Right kidney (tissue), 1 donor: ENCODE measurements at regions not wholly inside any gene's neighbourhood (a gene's known extent, or its start where the extent isn't known, plus 50 kb on each side); places are given as distances from the start of the nearest gene placed in this dataset.
"Not testable (repeated sequence)": the region's sequence is repeated elsewhere in the genome, so short reads cannot be mapped to it uniquely, and the experiment has no call there.

ENCODE experiments used
- DNase-seq: peaks from one replicate; pipeline ENCODE4 v3.0.0-alpha.2; 2016

- DNase-seq, result no peak
These were observed 323.9 kb downstream of the NNT start for GRCh38 chr5:43926923-43927322.

DNA sequence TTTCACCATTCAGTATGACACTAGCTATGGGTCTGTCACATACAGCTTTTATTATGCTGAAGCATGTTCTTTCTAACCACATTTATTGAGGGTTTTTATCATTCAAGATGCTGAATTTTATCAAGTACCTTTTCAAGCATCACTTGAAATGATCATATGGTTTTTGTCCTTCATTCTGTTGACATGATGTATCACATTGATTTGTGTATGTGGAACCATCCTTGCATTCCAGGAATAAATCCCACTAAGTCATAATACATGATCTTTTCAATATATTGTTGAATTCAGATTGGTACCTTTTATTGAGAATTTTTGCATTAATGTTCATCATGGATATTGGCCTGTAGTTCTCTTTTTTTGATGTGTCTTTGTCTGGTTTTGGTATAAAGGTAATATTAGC is 317.4 kb downstream of the NNT start:
- no peak for DNase-seq

DNA sequence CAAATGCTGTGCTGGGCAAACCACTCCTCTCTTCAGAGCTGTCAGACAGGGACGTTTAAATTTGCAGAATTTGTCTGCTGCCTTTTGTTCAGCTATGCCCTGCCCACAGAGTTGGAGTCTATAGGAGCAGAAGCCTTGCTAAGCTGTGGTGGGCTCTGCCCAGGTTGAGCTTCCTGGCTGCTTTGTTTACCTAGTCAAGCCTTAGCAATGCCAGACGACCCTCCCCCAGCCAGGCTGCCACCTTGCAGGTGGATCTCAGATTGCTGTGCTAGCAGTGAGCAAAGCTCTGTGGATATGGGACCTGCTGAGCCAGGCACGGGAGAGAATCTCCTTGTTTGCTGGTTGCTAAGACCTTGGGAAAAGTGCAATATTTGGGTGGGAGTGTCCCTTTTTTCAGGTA is 314.9 kb downstream of the NNT start:
- DNase-seq, result no peak

GRCh38 chr5:43903129-43903528 is 300.1 kb downstream of the NNT start:
- DNase-seq, result no peak

- no peak for DNase-seq
These were observed 298.0 kb downstream of the NNT start for GRCh38 chr5:43900974-43901373.

- DNase-seq, result no peak
These were observed 292.9 kb downstream of the NNT start for GRCh38 chr5:43895876-43896275.

GRCh38 chr5:43893951-43894684 is 291.1 kb downstream of the NNT start:
- DNase-seq, result no peak

GRCh38 chr5:43891112-43891511 is 288.1 kb downstream of the NNT start:
- DNase-seq, result no peak

DNA sequence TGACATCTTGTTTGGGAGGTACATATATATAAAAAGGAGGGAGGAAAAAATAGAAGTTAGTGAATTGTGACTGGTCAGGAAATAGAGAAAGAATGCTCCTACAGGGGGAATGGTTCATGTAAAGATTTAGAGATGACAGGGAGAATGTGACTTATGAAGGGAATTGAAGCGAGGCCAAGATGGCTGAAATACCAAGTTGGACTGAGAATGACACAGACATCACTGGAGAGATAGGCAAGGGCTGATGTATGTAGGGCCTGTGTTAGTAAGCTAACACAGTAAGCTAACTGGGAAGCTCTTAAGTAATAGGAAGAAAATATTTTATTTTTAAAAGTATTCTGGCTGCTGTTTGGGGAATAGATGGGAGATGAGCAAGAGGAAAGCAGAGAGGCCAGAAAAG is 286.3 kb downstream of the NNT start:
- DNase-seq, result no peak

DNA sequence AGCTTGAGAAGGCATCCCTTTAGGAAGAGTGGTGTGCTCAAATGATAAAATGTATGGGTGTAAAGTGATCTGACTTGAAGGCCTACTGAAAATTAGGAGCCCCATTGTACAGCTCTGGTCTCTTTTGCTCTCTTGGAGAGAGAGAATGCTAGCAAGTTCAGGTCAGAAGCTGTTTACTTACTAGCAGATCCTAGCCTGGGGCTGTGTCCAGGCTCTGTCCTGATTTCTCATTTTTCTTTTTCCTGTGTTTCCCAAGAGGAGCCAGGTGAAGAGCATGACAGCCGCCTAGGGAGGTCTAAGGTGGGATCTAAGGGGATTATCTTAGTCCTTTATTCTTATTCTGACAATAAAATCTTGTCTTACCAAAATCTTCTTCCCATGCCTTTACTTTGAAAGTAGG is 272.8 kb downstream of the NNT start:
- no peak for DNase-seq

GRCh38 chr5:43874772-43875171 is 271.8 kb downstream of the NNT start:
- no peak for DNase-seq

- DNase-seq, result no peak
These were observed 270.8 kb downstream of the NNT start for GRCh38 chr5:43873791-43874190.

- no peak for DNase-seq
These were observed 256.3 kb downstream of the NNT start for GRCh38 chr5:43859309-43859708.

- DNase-seq, result no peak
These were observed 252.5 kb downstream of the NNT start for GRCh38 chr5:43855452-43855851.

GRCh38 chr5:43854697-43855292 is 251.8 kb downstream of the NNT start:
- no peak for DNase-seq

- no peak for DNase-seq
These were observed 249.3 kb downstream of the NNT start for GRCh38 chr5:43852279-43852678.

DNA sequence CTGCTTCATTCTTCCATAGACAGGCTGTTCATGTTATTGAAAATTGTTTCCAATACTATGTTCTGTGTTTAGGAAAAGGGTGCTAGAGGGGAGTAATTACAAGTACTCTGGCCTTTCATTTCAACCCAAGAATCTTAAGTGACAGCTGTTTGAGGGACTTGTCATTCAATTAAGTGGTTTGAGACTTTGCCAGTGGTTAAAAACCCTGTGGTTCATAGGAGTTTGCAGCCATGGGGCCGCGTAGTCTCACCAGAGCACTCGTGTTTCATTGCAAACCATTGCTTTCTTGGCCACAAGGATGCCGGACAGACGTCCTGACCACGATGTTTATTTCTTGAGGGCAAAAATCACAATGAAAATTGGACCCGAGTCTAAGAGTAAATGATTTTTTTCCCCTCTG is 248.8 kb downstream of the NNT start:
- no peak for DNase-seq

DNA sequence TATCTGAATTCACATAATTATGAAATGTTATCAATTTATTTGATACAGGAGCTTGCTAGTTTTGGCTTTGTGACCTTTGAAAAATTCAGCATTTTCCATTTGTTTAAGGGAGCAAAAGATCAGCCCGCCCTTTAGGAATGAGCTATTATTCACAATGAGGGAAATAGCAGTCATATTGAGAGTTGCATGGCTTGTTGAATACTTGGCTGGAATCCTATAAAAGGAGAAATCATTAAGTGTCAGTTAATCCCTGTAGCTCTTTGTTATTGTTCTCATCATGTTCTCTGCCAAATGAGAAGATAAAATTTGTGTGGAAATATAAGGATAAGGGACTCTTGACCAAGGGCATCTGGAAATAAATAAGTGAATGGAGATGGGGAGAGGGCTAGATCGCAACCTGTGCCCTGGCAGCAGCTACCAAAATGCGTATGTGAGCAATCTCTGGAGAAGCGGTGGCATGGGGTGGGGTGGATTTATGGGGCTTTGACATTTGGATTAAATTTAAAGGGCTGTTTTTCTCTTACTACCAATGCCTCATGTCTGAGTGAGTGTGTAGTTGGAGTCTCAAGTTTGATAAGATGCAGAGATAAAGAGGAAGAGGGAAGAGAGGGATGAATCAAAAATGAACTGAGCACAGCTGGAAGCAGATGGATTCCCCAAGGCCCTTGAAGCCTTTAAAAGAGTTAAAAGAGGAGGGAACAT is 237.6 kb downstream of the NNT start:
- peak; percentile 1 for DNase-seq

DNA sequence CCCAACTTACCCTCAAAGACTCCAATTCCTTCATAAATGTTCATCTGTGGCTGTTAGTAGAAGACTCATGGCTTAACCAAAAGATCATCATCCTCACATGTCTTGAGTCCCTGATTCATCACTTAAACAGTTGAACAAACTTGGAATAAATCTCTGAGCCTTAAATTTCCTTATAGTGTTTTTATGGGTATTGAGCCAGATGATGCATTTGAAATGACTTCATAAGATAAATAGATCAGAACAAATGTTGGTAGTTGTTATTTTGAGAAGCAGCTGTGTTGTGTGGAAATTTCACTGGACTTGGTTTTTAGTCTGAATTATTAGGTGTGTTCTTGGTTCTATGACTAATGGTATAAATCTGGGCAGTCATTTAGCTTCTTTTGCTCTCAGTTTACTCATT is 236.2 kb downstream of the NNT start:
- DNase-seq, result no peak

GRCh38 chr5:43837996-43838395 is 235.0 kb downstream of the NNT start:
- DNase-seq, result no peak

- no peak for DNase-seq
These were observed 234.1 kb downstream of the NNT start for GRCh38 chr5:43837091-43837490.

DNA sequence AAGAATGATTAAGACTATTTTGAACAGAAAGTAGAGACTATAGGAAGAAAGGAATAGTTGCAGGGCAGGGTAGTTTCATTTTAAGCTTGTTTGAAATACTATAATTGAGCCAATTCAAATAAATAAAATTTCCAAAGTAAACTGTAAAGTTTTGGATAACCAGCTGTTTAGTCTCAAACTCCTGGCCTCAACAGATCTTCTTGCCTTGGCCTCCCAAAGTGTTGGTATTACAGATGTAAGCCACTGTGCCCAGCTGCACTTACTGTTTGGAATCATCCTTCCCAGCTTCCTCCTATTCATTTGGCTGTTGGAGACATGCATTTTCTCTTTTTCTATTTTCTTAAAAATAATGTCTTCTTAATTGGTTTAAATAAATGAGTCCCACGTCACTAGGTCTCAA is 231.0 kb downstream of the NNT start:
- no peak for DNase-seq

GRCh38 chr5:43824325-43824964 is 221.5 kb downstream of the NNT start:
- not testable (repeated sequence) for DNase-seq
